Tibial nerve (tissue), 4 donors: ENCODE measurements at regions not wholly inside any gene's neighbourhood (a gene's known extent, or its start where the extent isn't known, plus 50 kb on each side); places are given as distances from the start of the nearest gene placed in this dataset.

Experiments used
- DNase-seq, 2 donors: peaks; one replicate each; pipeline ENCODE4 v3.0.0-alpha.2; 2019; ENCODE audit warnings: low spot score in 2 of 2
- H3K27ac ChIP-seq, 4 donors: fragments of 200-600 bp; sonication (generic) in 3 of 4; one replicate each; pipeline ENCODE4 v1.5.1; 2017 to 2019; ENCODE audit warnings: mild to moderate bottlenecking in 1 of 4
- H3K27me3 ChIP-seq, 2 donors: fragments of 200-600 bp; sonication (generic) in 1 of 2; one replicate each; pipeline versions ENCODE4 v1.5.1 to v1.6.0; 2017 to 2019
- H3K36me3 ChIP-seq, 3 donors: fragments of 200-600 bp; sonication (generic); one replicate each; pipeline ENCODE4 v1.5.1; 2018 to 2019
- H3K4me1 ChIP-seq, 4 donors: fragments of 200-600 bp; sonication (generic) in 3 of 4; one replicate each; pipeline ENCODE4 v1.5.1; 2017 to 2019
- H3K4me3 ChIP-seq, 4 donors: fragments of 200-600 bp; sonication (generic) in 3 of 4; one replicate each; pipeline ENCODE4 v1.5.1; 2017 to 2019; ENCODE audit warnings: mild to moderate bottlenecking in 1 of 4, moderate library complexity in 1 of 4
- H3K9me3 ChIP-seq, 4 donors: fragments of 200-600 bp; sonication (generic) in 3 of 4; one replicate each; pipeline ENCODE4 v1.5.1; 2017 to 2019
- CTCF ChIP-seq, 5 experiments: fragments of 200-600 bp in 3 of 5; fragments of 450-650 bp in 2 of 5; sonication (generic) in 3 of 5; IDR thresholded peaks; one replicate each; pipeline ENCODE4 v1.5.1; 2016 to 2019; ENCODE audit warnings: antibody characterized with exemption in 5 of 5, mild to moderate bottlenecking in 3 of 5, moderate library complexity in 2 of 5
- EP300 ChIP-seq, 2 donors: sonication (generic); formaldehyde crosslinking; IDR thresholded peaks; one replicate each; pipeline ENCODE4 v1.6.1; 2017; ENCODE audit warnings: antibody characterized with exemption in 2 of 2, mild to moderate bottlenecking in 1 of 2
- POLR2A ChIP-seq, 2 donors: fragments of 450-650 bp; IDR thresholded peaks; one replicate each; pipeline ENCODE4 v1.6.1; 2017; ENCODE audit warnings: antibody characterized with exemption in 2 of 2, mild to moderate bottlenecking in 2 of 2, moderate library complexity in 2 of 2
- WGBS, 2 donors: methylation state at CpG; one replicate each; pipeline ENCODE4 v1.1.5; 2018; 5-methylcytosine and 5-hydroxymethylcytosine counted together

DNA sequence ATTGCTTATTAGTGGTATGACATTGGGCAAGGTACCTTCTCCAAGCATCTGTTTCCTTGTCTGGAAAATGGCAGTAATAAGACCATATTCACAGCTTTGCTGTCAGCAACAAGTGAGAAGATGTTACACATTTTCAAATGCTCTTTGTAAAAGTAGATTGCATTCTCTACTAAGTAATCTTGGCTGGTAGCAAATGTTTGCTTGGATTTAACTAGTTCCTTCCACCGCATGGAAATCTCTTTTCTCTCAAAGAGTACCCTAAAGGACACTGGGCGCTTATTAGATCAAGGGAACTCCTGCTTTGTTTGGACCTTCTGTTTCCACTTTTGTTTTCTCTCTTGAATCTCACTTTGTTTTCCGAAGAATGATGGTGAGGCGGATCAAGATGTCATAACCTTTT, 185.2 kb upstream of the BMPER start:
- TF ChIP-seq CTCF (IDR thresholded peaks at IDR 0.05) (no peak), EP300 (IDR thresholded peaks at IDR 0.05) (no peak), POLR2A (IDR thresholded peaks at IDR 0.05) (no peak)
- Histone ChIP-seq H3K4me1 (peaks cover 0 to 10% (median 7%) of the 10 kb centered on the region in 4 donors), H3K36me3 (no peaks in the 10 kb centered on the region), H3K27ac (no peak overlapping the region), H3K4me3 (no peak overlapping the region), H3K9me3 (peaks cover 0 to 7% (median 0%) of the 10 kb centered on the region in 4 donors), H3K27me3 (no peaks in the 10 kb centered on the region)
- WGBS, 2 donors: 95% methylated on average over 4 of the region's 4 CpGs
- DNase-seq: no peak

DNA sequence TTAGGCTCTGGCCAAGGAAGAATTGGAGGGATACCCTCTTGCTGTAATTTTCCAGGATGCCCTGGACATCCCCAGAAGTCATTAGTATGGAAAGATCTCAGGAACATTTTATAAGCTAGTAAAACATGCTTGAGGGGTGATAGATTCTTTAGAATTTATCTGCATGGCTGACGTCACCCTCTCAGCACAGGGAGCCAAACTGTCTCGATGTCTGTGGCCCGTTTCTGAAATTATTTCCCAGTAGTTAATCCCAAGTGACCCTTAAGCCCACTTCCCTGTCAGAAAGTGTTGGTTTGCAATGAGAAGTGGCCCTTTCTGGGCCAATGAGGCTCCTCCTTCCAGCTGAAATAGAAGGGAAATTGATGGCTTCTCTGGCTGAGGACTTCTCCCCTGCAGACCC, 184.5 kb upstream of the BMPER start:
- Histone ChIP-seq H3K27me3 (no peaks in the 10 kb centered on the region), H3K27ac (no peak overlapping the region), H3K4me1 (peaks cover 0 to 10% (median 7%) of the 10 kb centered on the region in 4 donors), H3K4me3 (no peak overlapping the region), H3K36me3 (no peaks in the 10 kb centered on the region), H3K9me3 (peaks cover 0 to 7% (median 0%) of the 10 kb centered on the region in 4 donors)
- DNase-seq: no peak
- TF ChIP-seq CTCF (IDR thresholded peaks at IDR 0.05): no peak
- TF ChIP-seq EP300 (IDR thresholded peaks at IDR 0.05): no peak
- no peak for TF ChIP-seq POLR2A (IDR thresholded peaks at IDR 0.05)
- 71 to 95% methylated on average over 3 of the region's 3 CpGs for WGBS, 2 donors

GRCh38 chr7:33721895-33722294, 183.4 kb upstream of the BMPER start:
- H3K36me3 ChIP-seq: no peaks in the 10 kb centered on the region
- no peak for TF ChIP-seq POLR2A (IDR thresholded peaks at IDR 0.05)
- TF ChIP-seq CTCF (IDR thresholded peaks at IDR 0.05): no peak
- no peak for TF ChIP-seq EP300 (IDR thresholded peaks at IDR 0.05)
- peaks cover 0 to 10% (median 7%) of the 10 kb centered on the region in 4 donors for H3K4me1 ChIP-seq
- H3K4me3 ChIP-seq: no peak overlapping the region
- no peak overlapping the region for H3K27ac ChIP-seq
- 94 to 96% methylated on average over 4 of the region's 4 CpGs for WGBS, 2 donors
- peaks cover 0 to 7% (median 0%) of the 10 kb centered on the region in 4 donors for H3K9me3 ChIP-seq
- DNase-seq: no peak
- H3K27me3 ChIP-seq: no peaks in the 10 kb centered on the region

GRCh38 chr7:33722383-33723101, 182.8 kb upstream of the BMPER start:
- Histone ChIP-seq H3K27me3 (no peaks in the 10 kb centered on the region), H3K4me1 (peaks cover 0 to 10% (median 7%) of the 10 kb centered on the region in 4 donors), H3K27ac (no peak overlapping the region), H3K4me3 (no peak overlapping the region), H3K9me3 (peaks cover 0 to 7% (median 0%) of the 10 kb centered on the region in 4 donors), H3K36me3 (no peaks in the 10 kb centered on the region)
- 71 to 78% methylated on average over 15 of the region's 15 CpGs for WGBS, 2 donors
- TF ChIP-seq CTCF (IDR thresholded peaks at IDR 0.05) (no peak), EP300 (IDR thresholded peaks at IDR 0.05) (no peak), POLR2A (IDR thresholded peaks at IDR 0.05) (no peak)
- DNase-seq: no peak

DNA sequence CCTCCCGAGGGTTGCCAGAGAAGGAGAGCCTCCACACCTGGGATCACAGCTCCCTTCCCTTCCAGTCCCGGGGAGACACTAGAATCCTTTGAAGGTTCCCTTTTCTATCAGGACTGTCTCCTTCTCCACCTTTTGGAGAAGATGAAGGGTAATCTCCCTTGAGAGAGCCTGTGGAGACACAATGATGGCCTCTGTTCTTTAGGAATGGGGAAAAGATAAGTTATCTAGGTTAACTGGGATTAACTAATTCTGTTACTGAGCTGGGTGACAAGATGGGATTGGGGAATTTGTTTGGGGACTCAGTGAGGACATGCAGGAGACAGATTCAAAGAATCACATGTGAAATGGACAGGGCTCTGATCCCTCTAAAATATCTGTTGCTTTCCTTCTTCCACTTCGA, 181.1 kb upstream of the BMPER start:
- WGBS, 2 donors: 88 to 93% methylated on average over 3 of the region's 3 CpGs
- TF ChIP-seq EP300 (IDR thresholded peaks at IDR 0.05) (no peak), POLR2A (IDR thresholded peaks at IDR 0.05) (no peak), CTCF (IDR thresholded peaks at IDR 0.05) (no peak)
- DNase-seq: no peak
- Histone ChIP-seq H3K36me3 (peaks cover 0 to 3% (median 0%) of the 10 kb centered on the region in 3 donors), H3K9me3 (peaks cover 0 to 7% (median 0%) of the 10 kb centered on the region in 4 donors), H3K4me3 (no peak overlapping the region), H3K4me1 (peaks cover 0 to 3% (median 0%) of the 10 kb centered on the region in 4 donors), H3K27me3 (no peaks in the 10 kb centered on the region), H3K27ac (no peak overlapping the region)
